ENCODE measurements at regions not wholly inside any gene's neighbourhood (a gene's known extent, or its start where the extent isn't known, plus 50 kb on each side); places are given as distances from the start of the nearest gene placed in this dataset.

DNA sequence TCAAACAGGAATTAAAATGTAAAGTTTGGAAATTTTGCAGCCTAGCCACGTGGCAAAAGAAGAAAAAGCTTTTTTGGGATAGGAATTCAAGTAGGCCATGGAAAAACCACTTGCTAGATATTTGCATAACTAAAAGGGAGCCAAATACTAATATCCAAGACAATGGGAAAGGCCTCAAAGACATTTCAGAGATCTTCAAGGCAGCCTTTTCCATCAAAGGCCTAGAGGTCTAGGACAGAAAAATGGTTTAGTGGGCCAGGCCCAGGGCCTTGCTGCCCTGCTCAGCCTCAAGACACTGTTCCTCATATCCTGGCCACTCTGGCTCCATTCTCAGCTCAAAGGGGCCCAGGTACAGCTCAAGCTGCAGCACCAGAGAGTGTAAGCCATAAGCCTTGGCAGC is 265.9 kb upstream of the RPS23 start:
- TF ChIP-seq, protein P1, sequence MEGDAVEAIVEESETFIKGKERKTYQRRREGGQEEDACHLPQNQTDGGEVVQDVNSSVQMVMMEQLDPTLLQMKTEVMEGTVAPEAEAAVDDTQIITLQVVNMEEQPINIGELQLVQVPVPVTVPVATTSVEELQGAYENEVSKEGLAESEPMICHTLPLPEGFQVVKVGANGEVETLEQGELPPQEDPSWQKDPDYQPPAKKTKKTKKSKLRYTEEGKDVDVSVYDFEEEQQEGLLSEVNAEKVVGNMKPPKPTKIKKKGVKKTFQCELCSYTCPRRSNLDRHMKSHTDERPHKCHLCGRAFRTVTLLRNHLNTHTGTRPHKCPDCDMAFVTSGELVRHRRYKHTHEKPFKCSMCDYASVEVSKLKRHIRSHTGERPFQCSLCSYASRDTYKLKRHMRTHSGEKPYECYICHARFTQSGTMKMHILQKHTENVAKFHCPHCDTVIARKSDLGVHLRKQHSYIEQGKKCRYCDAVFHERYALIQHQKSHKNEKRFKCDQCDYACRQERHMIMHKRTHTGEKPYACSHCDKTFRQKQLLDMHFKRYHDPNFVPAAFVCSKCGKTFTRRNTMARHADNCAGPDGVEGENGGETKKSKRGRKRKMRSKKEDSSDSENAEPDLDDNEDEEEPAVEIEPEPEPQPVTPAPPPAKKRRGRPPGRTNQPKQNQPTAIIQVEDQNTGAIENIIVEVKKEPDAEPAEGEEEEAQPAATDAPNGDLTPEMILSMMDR (IDR thresholded peaks at IDR 0.05; ENCODE audit: low read length): no peak
- TF ChIP-seq EZH2 (optimal IDR thresholded peaks at IDR 0.05; ENCODE audit: low read depth, low read length): no peak

Data from MM.1S (cell line).